ENCODE measurements at regions not wholly inside any gene's neighbourhood (a gene's known extent, or its start where the extent isn't known, plus 50 kb on each side); places are given as distances from the start of the nearest gene placed in this dataset.

- Histone ChIP-seq H3K4me2 (ENCODE audit: low read length, poor library complexity, severe bottlenecking) (no peak overlapping the region), H3K9me3 (ENCODE audit: control insufficient read depth, low read length) (no peaks in the 10 kb centered on the region), H3K18ac (ENCODE audit: low read depth in 1 of 2, low read length in 2 of 2) (no peak overlapping the region)
These were observed 441.8 kb downstream of the LRATD1 start for GRCh38 chr2:15074319-15074718.

DNA sequence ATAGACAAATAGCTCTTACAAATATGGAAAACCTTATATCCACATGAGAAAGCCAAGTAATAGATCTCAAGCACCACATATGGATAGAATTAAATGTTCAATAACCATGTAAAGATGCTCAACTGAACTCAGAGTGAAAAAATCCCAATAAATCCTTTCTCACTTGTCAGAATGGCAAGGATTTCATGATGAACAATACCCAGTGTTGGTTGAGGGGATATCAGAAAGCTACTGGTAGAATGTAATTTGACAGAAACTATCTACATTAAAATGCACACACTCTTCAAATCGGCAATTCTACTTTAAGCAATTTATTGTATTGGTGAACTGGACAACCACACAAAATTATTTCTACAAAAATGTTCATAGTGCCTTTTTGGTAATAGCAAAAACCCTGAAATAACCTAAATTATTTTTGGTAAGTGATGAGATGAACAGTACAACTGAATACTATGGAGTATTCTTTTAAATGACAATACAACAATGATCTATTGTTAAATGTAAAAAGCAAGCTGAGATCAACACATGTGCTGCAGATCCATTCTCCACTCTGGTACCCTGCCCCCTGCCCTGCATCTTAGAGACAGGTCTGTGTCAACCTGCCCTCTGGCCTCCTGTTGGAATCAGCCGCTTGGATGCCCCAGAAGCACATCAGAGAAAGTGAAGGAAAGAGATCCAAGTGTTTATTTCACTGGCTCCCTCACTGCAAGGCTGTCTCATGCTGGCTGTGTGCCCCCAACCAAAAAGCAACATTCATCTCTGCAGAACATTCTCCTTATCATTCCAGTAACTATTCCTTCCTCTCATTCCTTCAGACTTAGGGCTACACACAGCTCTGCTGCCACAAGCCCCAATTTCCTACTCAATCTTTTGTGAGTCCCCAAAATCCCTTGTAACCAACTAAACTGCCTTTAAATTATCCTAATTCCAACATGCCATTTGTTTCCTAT is 442.5 kb downstream of the LRATD1 start:
- no peak overlapping the region for H3K23ac ChIP-seq (ENCODE audit: low read length in 2 of 2)
- H2AK5ac ChIP-seq (ENCODE audit: low read length, severe bottlenecking), result no peak overlapping the region
- H3K36me3 ChIP-seq (ENCODE audit: control insufficient read depth in 1 of 2, insufficient read depth in 2 of 2, low read depth in 1 of 2, low read length in 2 of 2), result no peaks in the 10 kb centered on the region
- H3K18ac ChIP-seq (ENCODE audit: low read depth in 1 of 2, low read length in 2 of 2), result no peak overlapping the region
- H3K27me3 ChIP-seq (ENCODE audit: control insufficient read depth in 1 of 2, insufficient read depth in 1 of 2, low read length in 2 of 2), result no peaks in the 10 kb centered on the region
- H3K4ac ChIP-seq (ENCODE audit: low read depth in 1 of 2, low read length in 2 of 2), result no peak overlapping the region
- no peak overlapping the region for H4K91ac ChIP-seq (ENCODE audit: low read length)
- H2BK120ac ChIP-seq (ENCODE audit: low read depth, low read length), result no peak overlapping the region
- no peak overlapping the region for H3K4me3 ChIP-seq (ENCODE audit: insufficient read depth in 1 of 2, low read depth in 1 of 2, low read length in 2 of 2)
- no peak overlapping the region for H2AFZ ChIP-seq (ENCODE audit: low read depth, low read length)
- H3K4me2 ChIP-seq (ENCODE audit: low read length, poor library complexity, severe bottlenecking), result no peak overlapping the region
- no peaks in the 10 kb centered on the region for H3K4me1 ChIP-seq (ENCODE audit: control insufficient read depth, insufficient read depth, low read depth, low read length)
- H3K9ac ChIP-seq (ENCODE audit: low read length), result no peak overlapping the region
- H4K8ac ChIP-seq (ENCODE audit: low read length), result no peak overlapping the region
- WGBS, result 60% methylated on average over 1 of the region's 2 CpGs
- H2BK5ac ChIP-seq (ENCODE audit: low read depth, low read length, poor library complexity, severe bottlenecking), result no peak overlapping the region
- no peak overlapping the region for H3K14ac ChIP-seq (ENCODE audit: low read length in 2 of 2)
- H3K79me1 ChIP-seq (replicated peaks; ENCODE audit: low read length, poor library complexity, severe bottlenecking), result no peaks in the 10 kb centered on the region
- no peaks in the 10 kb centered on the region for H3K9me3 ChIP-seq (ENCODE audit: control insufficient read depth, low read length)
- no peak overlapping the region for H2BK12ac ChIP-seq (ENCODE audit: low read length in 2 of 2)
- H3K27ac ChIP-seq (ENCODE audit: low read length, poor library complexity, severe bottlenecking), result no peak overlapping the region
- no peak overlapping the region for H2BK15ac ChIP-seq (ENCODE audit: low read depth, poor library complexity, severe bottlenecking)
- no peak for DNase-seq

More at GRCh38 chr2:15074319-15074718, 441.8 kb downstream of the LRATD1 start:
- Histone ChIP-seq H2BK120ac (ENCODE audit: low read depth, low read length) (no peak overlapping the region), H2BK5ac (ENCODE audit: low read depth, low read length, poor library complexity, severe bottlenecking) (no peak overlapping the region), H3K23ac (ENCODE audit: low read length in 2 of 2) (no peak overlapping the region), H2BK15ac (ENCODE audit: low read depth, poor library complexity, severe bottlenecking) (no peak overlapping the region), H3K4me1 (ENCODE audit: control insufficient read depth, insufficient read depth, low read depth, low read length) (no peaks in the 10 kb centered on the region), H3K36me3 (ENCODE audit: control insufficient read depth in 1 of 2, insufficient read depth in 2 of 2, low read depth in 1 of 2, low read length in 2 of 2) (no peaks in the 10 kb centered on the region), H2AK5ac (ENCODE audit: low read length, severe bottlenecking) (no peak overlapping the region), H3K14ac (ENCODE audit: low read length in 2 of 2) (no peak overlapping the region), H4K8ac (ENCODE audit: low read length) (no peak overlapping the region), H2AFZ (ENCODE audit: low read depth, low read length) (no peak overlapping the region), H2BK12ac (ENCODE audit: low read length in 2 of 2) (no peak overlapping the region), H3K4ac (ENCODE audit: low read depth in 1 of 2, low read length in 2 of 2) (no peak overlapping the region), H3K27ac (ENCODE audit: low read length, poor library complexity, severe bottlenecking) (no peak overlapping the region), H3K27me3 (ENCODE audit: control insufficient read depth in 1 of 2, insufficient read depth in 1 of 2, low read length in 2 of 2) (no peaks in the 10 kb centered on the region), H3K9ac (ENCODE audit: low read length) (no peak overlapping the region), H4K91ac (ENCODE audit: low read length) (no peak overlapping the region), H3K4me3 (ENCODE audit: insufficient read depth in 1 of 2, low read depth in 1 of 2, low read length in 2 of 2) (no peak overlapping the region), H3K79me1 (replicated peaks; ENCODE audit: low read length, poor library complexity, severe bottlenecking) (no peaks in the 10 kb centered on the region)
- no peak for DNase-seq

DNA sequence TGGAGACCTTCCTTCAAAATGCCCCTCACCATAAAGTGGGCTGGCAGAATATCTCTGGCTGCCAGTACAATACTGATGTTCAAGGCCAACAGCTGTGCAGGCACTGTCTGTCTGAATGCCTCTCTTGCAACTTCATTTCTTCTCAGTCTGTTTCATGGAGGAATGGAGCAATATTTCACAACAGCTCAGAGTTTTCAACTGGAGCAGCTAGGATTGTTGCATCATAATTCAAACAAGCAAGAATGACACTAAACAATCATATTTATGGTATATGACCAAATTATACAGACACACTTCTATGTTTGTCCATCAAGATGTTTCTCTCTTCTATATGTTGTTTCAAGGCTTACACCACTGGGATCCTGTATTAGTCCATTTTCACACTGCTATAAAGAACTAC is 444.2 kb downstream of the LRATD1 start:
- Histone ChIP-seq H3K18ac (ENCODE audit: low read depth in 1 of 2, low read length in 2 of 2) (no peak overlapping the region), H2AFZ (ENCODE audit: low read depth, low read length) (no peak overlapping the region), H3K9me3 (ENCODE audit: control insufficient read depth, low read length) (no peaks in the 10 kb centered on the region)

GRCh38 chr2:15081356-15081755 is 448.8 kb downstream of the LRATD1 start:
- H3K18ac ChIP-seq (ENCODE audit: low read depth in 1 of 2, low read length in 2 of 2), result no peak overlapping the region
- H2BK120ac ChIP-seq (ENCODE audit: low read depth, low read length), result no peak overlapping the region
- H3K4ac ChIP-seq (ENCODE audit: low read depth in 1 of 2, low read length in 2 of 2), result no peak overlapping the region
- no peaks in the 10 kb centered on the region for H3K79me1 ChIP-seq (replicated peaks; ENCODE audit: low read length, poor library complexity, severe bottlenecking)
- H3K4me1 ChIP-seq (ENCODE audit: control insufficient read depth, insufficient read depth, low read depth, low read length), result no peaks in the 10 kb centered on the region
- no peak overlapping the region for H3K27ac ChIP-seq (ENCODE audit: low read length, poor library complexity, severe bottlenecking)
- H3K27me3 ChIP-seq (ENCODE audit: control insufficient read depth in 1 of 2, insufficient read depth in 1 of 2, low read length in 2 of 2), result no peaks in the 10 kb centered on the region
- no peak overlapping the region for H2BK5ac ChIP-seq (ENCODE audit: low read depth, low read length, poor library complexity, severe bottlenecking)
- no peaks in the 10 kb centered on the region for H3K36me3 ChIP-seq (ENCODE audit: control insufficient read depth in 1 of 2, insufficient read depth in 2 of 2, low read depth in 1 of 2, low read length in 2 of 2)
- H2BK12ac ChIP-seq (ENCODE audit: low read length in 2 of 2), result no peak overlapping the region
- no peak overlapping the region for H4K91ac ChIP-seq (ENCODE audit: low read length)
- H3K4me2 ChIP-seq (ENCODE audit: low read length, poor library complexity, severe bottlenecking), result no peak overlapping the region
- no peak overlapping the region for H3K23ac ChIP-seq (ENCODE audit: low read length in 2 of 2)
- no peak overlapping the region for H4K8ac ChIP-seq (ENCODE audit: low read length)
- DNase-seq, result no peak
- H3K9me3 ChIP-seq (ENCODE audit: control insufficient read depth, low read length), result no peaks in the 10 kb centered on the region
- WGBS, result 68% methylated on average over 6 of the region's 6 CpGs
- no peak overlapping the region for H3K4me3 ChIP-seq (ENCODE audit: insufficient read depth in 1 of 2, low read depth in 1 of 2, low read length in 2 of 2)
- no peak overlapping the region for H2AFZ ChIP-seq (ENCODE audit: low read depth, low read length)
- no peak overlapping the region for H2AK5ac ChIP-seq (ENCODE audit: low read length, severe bottlenecking)
- H3K14ac ChIP-seq (ENCODE audit: low read length in 2 of 2), result no peak overlapping the region
- H2BK15ac ChIP-seq (ENCODE audit: low read depth, poor library complexity, severe bottlenecking), result no peak overlapping the region
- H3K9ac ChIP-seq (ENCODE audit: low read length), result no peak overlapping the region

More for the DNA sequence above, 444.2 kb downstream of the LRATD1 start:
- H3K27ac ChIP-seq (ENCODE audit: low read length, poor library complexity, severe bottlenecking), result no peak overlapping the region
- H3K4me1 ChIP-seq (ENCODE audit: control insufficient read depth, insufficient read depth, low read depth, low read length), result no peaks in the 10 kb centered on the region
- H2BK120ac ChIP-seq (ENCODE audit: low read depth, low read length), result no peak overlapping the region
- no peak overlapping the region for H2BK5ac ChIP-seq (ENCODE audit: low read depth, low read length, poor library complexity, severe bottlenecking)
- H3K9ac ChIP-seq (ENCODE audit: low read length), result no peak overlapping the region
- no peak for DNase-seq
- H3K4me2 ChIP-seq (ENCODE audit: low read length, poor library complexity, severe bottlenecking), result no peak overlapping the region
- no peak overlapping the region for H2BK15ac ChIP-seq (ENCODE audit: low read depth, poor library complexity, severe bottlenecking)
- no peak overlapping the region for H2BK12ac ChIP-seq (ENCODE audit: low read length in 2 of 2)
- H3K4ac ChIP-seq (ENCODE audit: low read depth in 1 of 2, low read length in 2 of 2), result no peak overlapping the region
- no peaks in the 10 kb centered on the region for H3K79me1 ChIP-seq (replicated peaks; ENCODE audit: low read length, poor library complexity, severe bottlenecking)
- no peak overlapping the region for H3K23ac ChIP-seq (ENCODE audit: low read length in 2 of 2)
- H3K14ac ChIP-seq (ENCODE audit: low read length in 2 of 2), result no peak overlapping the region
- H3K27me3 ChIP-seq (ENCODE audit: control insufficient read depth in 1 of 2, insufficient read depth in 1 of 2, low read length in 2 of 2), result no peaks in the 10 kb centered on the region
- no peak overlapping the region for H4K91ac ChIP-seq (ENCODE audit: low read length)
- no peak overlapping the region for H2AK5ac ChIP-seq (ENCODE audit: low read length, severe bottlenecking)
- H3K36me3 ChIP-seq (ENCODE audit: control insufficient read depth in 1 of 2, insufficient read depth in 2 of 2, low read depth in 1 of 2, low read length in 2 of 2), result no peaks in the 10 kb centered on the region
- no peak overlapping the region for H4K8ac ChIP-seq (ENCODE audit: low read length)
- H3K4me3 ChIP-seq (ENCODE audit: insufficient read depth in 1 of 2, low read depth in 1 of 2, low read length in 2 of 2), result no peak overlapping the region

Data from mesenchymal stem cell (in vitro differentiated cells and primary cell).